Liver (tissue), 8 donors: ENCODE measurements at regions not wholly inside any gene's neighbourhood (a gene's known extent, or its start where the extent isn't known, plus 50 kb on each side); places are given as distances from the start of the nearest gene placed in this dataset.

Experiments
- DNase-seq: peaks from one replicate; pipeline ENCODE4 v3.0.0-alpha.2; 2017; ENCODE audit warnings: low spot score
- H3K27ac ChIP-seq, 2 donors: one replicate each; pipeline ENCODE4 v1.7.0; 2013; ENCODE audit warnings: inconsistent platforms in 2 of 2, low read length in 2 of 2, control low read depth in 1 of 2, low read depth in 1 of 2, mild to moderate bottlenecking in 1 of 2
- H3K27me3 ChIP-seq, 4 donors: one replicate each; pipeline versions ENCODE4 v1.6.1 to v1.7.0; 2013; ENCODE audit warnings: low read length in 3 of 4, inconsistent platforms in 1 of 4, mild to moderate bottlenecking in 1 of 4, moderate library complexity in 1 of 4; ENCODE audit not compliant: control insufficient read depth in 4 of 4, insufficient read depth in 4 of 4
- H3K36me3 ChIP-seq, 4 donors: one replicate each; pipeline versions ENCODE4 v1.6.1 to v1.7.0; 2013; ENCODE audit warnings: low read length in 3 of 4, mild to moderate bottlenecking in 3 of 4, low read depth in 1 of 4, moderate library complexity in 1 of 4; ENCODE audit not compliant: control insufficient read depth in 4 of 4, insufficient read depth in 3 of 4
- H3K4me1 ChIP-seq, 4 donors: one replicate each; pipeline versions ENCODE4 v1.6.1 to v1.7.0; 2013; ENCODE audit warnings: low read length in 3 of 4, mild to moderate bottlenecking in 3 of 4, moderate library complexity in 1 of 4; ENCODE audit not compliant: control insufficient read depth in 4 of 4, insufficient read depth in 4 of 4
- H3K4me3 ChIP-seq, 3 donors: one replicate each; pipeline versions ENCODE4 v1.6.1 to v1.7.0; 2013; ENCODE audit warnings: low read length in 3 of 3, control low read depth in 1 of 3, low read depth in 1 of 3, mild to moderate bottlenecking in 1 of 3
- H3K9ac ChIP-seq, 2 donors: one replicate each; pipeline ENCODE4 v1.7.0; 2013; ENCODE audit warnings: low read length in 2 of 2, mild to moderate bottlenecking in 2 of 2, moderate library complexity in 2 of 2, control low read depth in 1 of 2, low read depth in 1 of 2
- H3K9me3 ChIP-seq, 4 donors: one replicate each; pipeline versions ENCODE4 v1.6.1 to v1.7.0; 2013; ENCODE audit warnings: low read length in 3 of 4; ENCODE audit not compliant: control insufficient read depth in 4 of 4
- CTCF ChIP-seq: fragments of 150-350 bp; IDR thresholded peaks from 2 replicates; pipeline ENCODE4 v1.5.1; 2017; ENCODE audit warnings: improper control_type of control experiment, low read depth, low read length; ENCODE audit not compliant: missing input control
- EGR1 ChIP-seq, 2 donors: IDR thresholded peaks; 2 replicates each; pipeline ENCODE4 v1.6.1; 2016 to 2018; ENCODE audit warnings: antibody characterized with exemption in 2 of 2, low read depth in 2 of 2
- FOXA1 ChIP-seq: IDR thresholded peaks from 2 replicates; pipeline ENCODE4 v1.6.1; 2016; ENCODE audit warnings: antibody characterized with exemption
- FOXA2 ChIP-seq: IDR thresholded peaks from 2 replicates; pipeline ENCODE4 v1.6.1; 2016; ENCODE audit warnings: antibody characterized with exemption
- HNF4A ChIP-seq, 2 donors: conservative IDR thresholded peaks; 2 replicates each; pipeline ENCODE4 v1.6.1; 2016; ENCODE audit warnings: antibody characterized with exemption in 2 of 2, mild to moderate bottlenecking in 2 of 2
- HNF4G ChIP-seq: IDR thresholded peaks from 2 replicates; pipeline ENCODE4 v1.6.1; 2016; ENCODE audit warnings: antibody characterized with exemption
- JUND ChIP-seq, 2 donors: IDR thresholded peaks; 2 replicates each; pipeline ENCODE4 v1.6.1; 2016; ENCODE audit warnings: antibody characterized with exemption in 2 of 2
- NR2F2 ChIP-seq: IDR thresholded peaks from 2 replicates; pipeline ENCODE4 v1.6.1; 2016; ENCODE audit warnings: antibody characterized with exemption
- RAD21 ChIP-seq, 2 donors: IDR thresholded peaks; 2 replicates each; pipeline ENCODE4 v1.6.1; 2016; ENCODE audit warnings: antibody characterized with exemption in 2 of 2, mild to moderate bottlenecking in 2 of 2
- REST ChIP-seq: IDR thresholded peaks from 2 replicates; pipeline ENCODE4 v1.6.1; 2016; ENCODE audit warnings: antibody characterized with exemption, mild to moderate bottlenecking
- RXRA ChIP-seq, 2 donors: IDR thresholded peaks; 2 replicates each; pipeline ENCODE4 v1.6.1; 2017 to 2018; ENCODE audit warnings: antibody characterized with exemption in 2 of 2, mild to moderate bottlenecking in 1 of 2
- SP1 ChIP-seq: IDR thresholded peaks from 2 replicates; pipeline ENCODE4 v1.6.1; 2018; ENCODE audit warnings: antibody characterized with exemption, mild to moderate bottlenecking
- TAF1 ChIP-seq: conservative IDR thresholded peaks from 2 replicates; pipeline ENCODE4 v1.6.1; 2016; ENCODE audit warnings: antibody characterized with exemption, mild to moderate bottlenecking
- YY1 ChIP-seq: IDR thresholded peaks from 2 replicates; pipeline ENCODE4 v1.6.1; 2016; ENCODE audit warnings: antibody characterized with exemption, mild to moderate bottlenecking
- WGBS: extraction: QIAGEN DNeasy Blood & Tissue Kit; methylation state at CpG from one replicate; pipeline ENCODE4 v1.1.7; 2013; 5-methylcytosine and 5-hydroxymethylcytosine counted together
- TF ChIP-seq, protein P1 (sequence below): IDR thresholded peaks from 2 replicates; pipeline ENCODE4 v1.6.1; 2016; ENCODE audit warnings: antibody characterized with exemption
- TF ChIP-seq, protein P2 (sequence below): IDR thresholded peaks from 2 replicates; pipeline ENCODE4 v1.6.1; 2016; ENCODE audit warnings: antibody characterized with exemption
- donor health status: healthy.
- donor health status: healthy.
- donor health status: healthy.
- donor health status: healthy.
- donor health status: healthy.

- H3K36me3 ChIP-seq, result no peaks in the 10 kb centered on the region
- WGBS, result 80% methylated on average over 3 of the region's 3 CpGs
- H3K27me3 ChIP-seq, result no peaks in the 10 kb centered on the region
- no peak overlapping the region for H3K9ac ChIP-seq
- H3K27ac ChIP-seq, result no peak overlapping the region
- no peak for TF ChIP-seq REST
- no peak for TF ChIP-seq NR2F2
- TF ChIP-seq, protein P1, sequence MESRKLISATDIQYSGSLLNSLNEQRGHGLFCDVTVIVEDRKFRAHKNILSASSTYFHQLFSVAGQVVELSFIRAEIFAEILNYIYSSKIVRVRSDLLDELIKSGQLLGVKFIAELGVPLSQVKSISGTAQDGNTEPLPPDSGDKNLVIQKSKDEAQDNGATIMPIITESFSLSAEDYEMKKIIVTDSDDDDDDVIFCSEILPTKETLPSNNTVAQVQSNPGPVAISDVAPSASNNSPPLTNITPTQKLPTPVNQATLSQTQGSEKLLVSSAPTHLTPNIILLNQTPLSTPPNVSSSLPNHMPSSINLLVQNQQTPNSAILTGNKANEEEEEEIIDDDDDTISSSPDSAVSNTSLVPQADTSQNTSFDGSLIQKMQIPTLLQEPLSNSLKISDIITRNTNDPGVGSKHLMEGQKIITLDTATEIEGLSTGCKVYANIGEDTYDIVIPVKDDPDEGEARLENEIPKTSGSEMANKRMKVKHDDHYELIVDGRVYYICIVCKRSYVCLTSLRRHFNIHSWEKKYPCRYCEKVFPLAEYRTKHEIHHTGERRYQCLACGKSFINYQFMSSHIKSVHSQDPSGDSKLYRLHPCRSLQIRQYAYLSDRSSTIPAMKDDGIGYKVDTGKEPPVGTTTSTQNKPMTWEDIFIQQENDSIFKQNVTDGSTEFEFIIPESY, result no peak
- no peak for TF ChIP-seq CTCF
- no peak for TF ChIP-seq HNF4G
- H3K4me1 ChIP-seq, result no peaks in the 10 kb centered on the region
- no peak overlapping the region for H3K4me3 ChIP-seq
- no peaks in the 10 kb centered on the region for H3K9me3 ChIP-seq
- DNase-seq, result no peak
Measured at GRCh38 chr7:145735061-145735460, 381.5 kb upstream of the CNTNAP2 start.

DNA sequence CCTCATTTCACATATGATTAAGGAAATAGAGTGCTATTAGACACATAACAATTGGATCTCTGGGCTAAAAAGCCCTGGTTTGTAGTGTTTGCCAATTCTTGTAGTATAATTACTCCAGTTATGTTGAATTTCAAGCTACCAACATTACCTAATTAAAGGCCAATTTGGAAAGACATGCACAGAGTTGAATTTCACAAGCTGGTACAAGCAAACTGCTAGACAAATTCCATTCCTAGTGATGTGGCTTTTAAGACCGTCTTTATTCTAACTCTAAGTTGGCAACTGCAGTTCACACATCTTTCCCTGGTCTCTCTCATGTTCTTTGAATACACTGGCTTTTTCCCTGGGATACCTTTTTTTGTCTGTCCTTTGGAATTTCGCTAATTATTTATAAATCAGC is 384.1 kb upstream of the CNTNAP2 start:
- Histone ChIP-seq H3K36me3 (no peaks in the 10 kb centered on the region), H3K27me3 (no peaks in the 10 kb centered on the region), H3K9me3 (no peaks in the 10 kb centered on the region), H3K27ac (no peak overlapping the region), H3K4me1 (no peaks in the 10 kb centered on the region), H3K9ac (no peak overlapping the region), H3K4me3 (no peak overlapping the region)
- no peak for DNase-seq
- WGBS, result 43% methylated on average over 2 of the region's 2 CpGs
- TF ChIP-seq HNF4G (no peak), JUND (IDR thresholded peaks at IDR 0.05) (no peak), RAD21 (IDR thresholded peaks at IDR 0.05) (no peak), EGR1 (IDR thresholded peaks at IDR 0.05; ENCODE audit: low read depth in 2 of 2) (no peak), REST (no peak), YY1 (no peak), CTCF (no peak), FOXA2 (no peak), TAF1 (no peak), HNF4A (conservative IDR thresholded peaks at IDR 0.05) (no peak), FOXA1 (no peak), SP1 (no peak), NR2F2 (no peak), RXRA (IDR thresholded peaks at IDR 0.05) (no peak)
- TF ChIP-seq, protein P2, sequence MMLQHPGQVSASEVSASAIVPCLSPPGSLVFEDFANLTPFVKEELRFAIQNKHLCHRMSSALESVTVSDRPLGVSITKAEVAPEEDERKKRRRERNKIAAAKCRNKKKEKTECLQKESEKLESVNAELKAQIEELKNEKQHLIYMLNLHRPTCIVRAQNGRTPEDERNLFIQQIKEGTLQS, result no peak
- TF ChIP-seq, protein P1, result no peak
